Right atrium auricular region (tissue), 2 donors: ENCODE measurements at regions not wholly inside any gene's neighbourhood (a gene's known extent, or its start where the extent isn't known, plus 50 kb on each side); places are given as distances from the start of the nearest gene placed in this dataset.

Experiments
- DNase-seq: peaks from one replicate; pipeline ENCODE4 v3.0.0-alpha.2; 2019; ENCODE audit warnings: low spot score
- H3K27ac ChIP-seq, 2 donors: fragments of 200-600 bp; sonication (generic); 1 replicate in 1 of 2; 2 replicates in 1 of 2; pipeline ENCODE4 v1.5.1; 2016 to 2019
- H3K27me3 ChIP-seq, 2 donors: fragments of 200-600 bp; sonication (generic); one replicate each; pipeline versions ENCODE4 v1.5.1 to v1.6.0; 2017 to 2019
- H3K36me3 ChIP-seq: fragments of 200-600 bp; sonication (generic); one replicate; pipeline ENCODE4 v1.5.1; 2016
- H3K4me1 ChIP-seq, 2 donors: fragments of 200-600 bp; sonication (generic); one replicate each; pipeline versions ENCODE4 v1.5.1 to v1.6.0; 2017 to 2019
- H3K4me3 ChIP-seq, 2 donors: fragments of 200-600 bp; sonication (generic); 1 replicate in 1 of 2; 2 replicates in 1 of 2; pipeline ENCODE4 v1.5.1; 2017 to 2019; ENCODE audit warnings: mild to moderate bottlenecking in 1 of 2, moderate library complexity in 1 of 2
- H3K9me3 ChIP-seq, 2 donors: fragments of 200-600 bp; sonication (generic); one replicate each; pipeline ENCODE4 v1.5.1; 2019
- TF ChIP-seq, protein P1 (sequence below), 2 donors: fragments of 200-600 bp; sonication (generic); IDR thresholded peaks; one replicate each; pipeline ENCODE4 v1.5.1; 2019; ENCODE audit warnings: antibody characterized with exemption in 2 of 2

DNA sequence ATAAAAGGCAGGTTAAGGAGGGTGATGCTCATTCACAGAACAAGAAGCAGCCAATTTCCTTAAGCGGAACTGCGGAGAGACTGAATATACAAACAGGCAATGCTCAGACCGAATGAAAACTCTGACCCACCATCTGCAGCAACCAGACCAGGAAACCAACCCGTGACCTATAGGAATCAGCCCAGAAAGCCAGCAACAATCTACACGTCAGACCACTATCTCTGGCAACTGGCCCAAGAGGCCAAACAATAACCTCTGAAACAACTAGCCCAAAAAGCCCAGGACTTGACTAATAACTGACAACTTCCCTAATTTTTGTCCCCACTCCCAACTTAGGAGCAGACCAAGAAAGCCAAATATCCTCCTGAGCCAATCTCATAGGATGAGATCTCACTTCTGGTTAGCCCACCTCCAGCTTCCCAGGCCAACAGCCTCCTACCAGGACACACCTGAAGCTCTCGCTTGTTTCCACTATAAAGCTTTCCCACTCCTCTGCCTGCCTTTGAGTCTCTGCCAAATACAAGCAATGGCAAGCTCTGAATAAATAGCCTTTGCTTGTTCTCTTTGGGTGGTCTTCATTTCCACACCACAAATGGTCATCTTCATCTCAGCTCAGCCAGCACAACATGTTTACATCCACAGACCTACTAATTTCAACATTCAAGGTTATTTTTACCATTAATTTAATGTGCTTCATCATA is 168.5 kb downstream of the HSD17B3 start:
- no peak for DNase-seq
- H3K36me3 ChIP-seq = no peaks in the 10 kb centered on the region
- no peaks in the 10 kb centered on the region for H3K27me3 ChIP-seq
- peaks cover 0 to 9% of the 10 kb centered on the region in 2 donors for H3K4me1 ChIP-seq
- no peaks in the 10 kb centered on the region for H3K9me3 ChIP-seq
- no peak overlapping the region for H3K27ac ChIP-seq
- TF ChIP-seq, protein P1, sequence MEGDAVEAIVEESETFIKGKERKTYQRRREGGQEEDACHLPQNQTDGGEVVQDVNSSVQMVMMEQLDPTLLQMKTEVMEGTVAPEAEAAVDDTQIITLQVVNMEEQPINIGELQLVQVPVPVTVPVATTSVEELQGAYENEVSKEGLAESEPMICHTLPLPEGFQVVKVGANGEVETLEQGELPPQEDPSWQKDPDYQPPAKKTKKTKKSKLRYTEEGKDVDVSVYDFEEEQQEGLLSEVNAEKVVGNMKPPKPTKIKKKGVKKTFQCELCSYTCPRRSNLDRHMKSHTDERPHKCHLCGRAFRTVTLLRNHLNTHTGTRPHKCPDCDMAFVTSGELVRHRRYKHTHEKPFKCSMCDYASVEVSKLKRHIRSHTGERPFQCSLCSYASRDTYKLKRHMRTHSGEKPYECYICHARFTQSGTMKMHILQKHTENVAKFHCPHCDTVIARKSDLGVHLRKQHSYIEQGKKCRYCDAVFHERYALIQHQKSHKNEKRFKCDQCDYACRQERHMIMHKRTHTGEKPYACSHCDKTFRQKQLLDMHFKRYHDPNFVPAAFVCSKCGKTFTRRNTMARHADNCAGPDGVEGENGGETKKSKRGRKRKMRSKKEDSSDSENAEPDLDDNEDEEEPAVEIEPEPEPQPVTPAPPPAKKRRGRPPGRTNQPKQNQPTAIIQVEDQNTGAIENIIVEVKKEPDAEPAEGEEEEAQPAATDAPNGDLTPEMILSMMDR (IDR thresholded peaks at IDR 0.05) = no peak
- no peak overlapping the region for H3K4me3 ChIP-seq

DNA sequence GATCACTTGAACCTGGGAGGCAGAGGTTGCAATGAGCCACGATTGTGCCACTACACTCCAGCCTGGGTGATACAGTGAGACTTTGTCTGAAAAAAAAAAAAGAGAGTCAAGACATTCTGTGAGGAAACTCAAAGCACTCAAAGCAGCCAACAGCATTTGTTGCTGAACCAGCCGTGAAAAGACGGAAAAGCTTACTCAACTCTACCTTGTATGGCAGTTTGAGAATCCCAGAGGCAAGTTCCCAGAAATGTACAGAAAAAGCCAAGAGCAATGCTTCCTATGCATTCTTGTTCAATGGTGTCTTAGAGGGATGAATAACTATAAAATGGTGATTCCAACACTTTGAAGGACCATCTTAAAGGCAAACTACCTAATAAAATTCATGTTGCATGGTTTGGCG is 170.2 kb downstream of the HSD17B3 start:
- Histone ChIP-seq H3K36me3 (no peaks in the 10 kb centered on the region), H3K27me3 (no peaks in the 10 kb centered on the region), H3K4me3 (no peak overlapping the region), H3K9me3 (no peaks in the 10 kb centered on the region), H3K4me1 (no peaks in the 10 kb centered on the region), H3K27ac (no peak overlapping the region)
- DNase-seq = no peak
- TF ChIP-seq, protein P1 (IDR thresholded peaks at IDR 0.05) = no peak

DNA sequence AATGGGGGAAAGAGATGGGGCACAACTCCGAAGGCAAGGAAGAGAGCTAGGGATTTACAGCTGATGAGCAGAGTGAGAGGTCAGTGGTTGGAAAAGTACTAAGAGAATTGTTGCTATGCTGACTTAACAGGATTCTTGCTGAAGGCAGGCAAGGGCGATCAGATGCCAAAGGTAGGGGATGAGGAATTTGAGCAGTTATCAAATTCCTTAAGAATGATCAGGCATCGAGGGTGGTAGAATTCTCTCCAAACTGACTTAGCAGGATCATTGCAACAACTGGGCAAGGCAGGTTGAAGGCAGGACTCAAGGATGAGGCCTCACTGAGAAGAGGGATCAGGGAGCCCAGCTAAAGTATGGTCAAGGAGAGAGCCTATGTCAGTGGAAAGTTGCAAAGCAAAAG is 171.0 kb downstream of the HSD17B3 start:
- no peak overlapping the region for H3K4me3 ChIP-seq
- H3K27ac ChIP-seq = no peak overlapping the region
- DNase-seq = no peak
- TF ChIP-seq, protein P1 (IDR thresholded peaks at IDR 0.05) = no peak
- H3K36me3 ChIP-seq = no peaks in the 10 kb centered on the region
- no peaks in the 10 kb centered on the region for H3K27me3 ChIP-seq
- no peaks in the 10 kb centered on the region for H3K9me3 ChIP-seq
- H3K4me1 ChIP-seq = no peaks in the 10 kb centered on the region

DNA sequence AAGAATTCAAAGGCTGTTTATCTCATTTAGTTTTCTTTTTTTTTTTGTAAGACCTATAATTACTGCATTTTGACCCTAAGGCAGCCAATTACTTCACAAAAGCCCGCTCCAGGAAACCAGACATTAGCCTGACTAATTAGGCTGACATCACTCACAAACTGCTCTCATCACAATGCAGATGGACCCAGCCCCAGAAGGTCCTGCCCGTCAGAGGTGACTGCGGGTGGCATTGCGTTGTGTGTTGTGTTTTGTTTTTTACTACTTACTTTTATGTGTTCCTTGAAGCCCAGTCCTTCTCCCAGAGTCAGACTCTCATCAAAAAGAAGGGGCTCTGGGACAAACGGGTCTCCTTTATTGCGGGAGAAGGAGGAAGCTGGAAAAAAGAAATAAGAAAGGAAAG is 172.2 kb downstream of the HSD17B3 start:
- Histone ChIP-seq H3K4me1 (no peaks in the 10 kb centered on the region), H3K36me3 (no peaks in the 10 kb centered on the region), H3K9me3 (no peaks in the 10 kb centered on the region), H3K27ac (no peak overlapping the region), H3K4me3 (no peak overlapping the region), H3K27me3 (no peaks in the 10 kb centered on the region)
- DNase-seq = no peak
- TF ChIP-seq, protein P1 (IDR thresholded peaks at IDR 0.05) = no peak

DNA sequence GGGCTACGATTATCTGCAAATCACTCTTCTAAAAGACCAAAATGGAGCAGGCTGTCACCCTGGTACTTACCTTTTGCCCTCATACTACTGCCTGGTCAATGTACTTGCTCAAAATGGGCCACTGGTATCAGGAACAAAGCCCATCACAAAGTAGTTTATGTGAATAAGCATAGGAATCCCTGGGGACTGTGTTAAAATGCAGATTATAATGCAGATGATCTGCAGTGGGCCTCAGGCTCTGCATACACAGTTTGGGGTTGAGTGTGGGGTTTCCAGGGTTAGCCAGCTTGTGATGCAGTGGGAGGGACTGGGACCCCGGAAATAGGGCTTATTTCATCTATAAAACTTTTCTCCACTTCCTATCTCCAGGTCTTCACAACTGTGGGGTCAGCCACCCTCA is 173.1 kb downstream of the HSD17B3 start:
- Histone ChIP-seq H3K4me1 (no peaks in the 10 kb centered on the region), H3K4me3 (no peak overlapping the region), H3K27ac (no peak overlapping the region), H3K9me3 (no peaks in the 10 kb centered on the region), H3K27me3 (no peaks in the 10 kb centered on the region), H3K36me3 (no peaks in the 10 kb centered on the region)
- DNase-seq = no peak
- TF ChIP-seq, protein P1 (IDR thresholded peaks at IDR 0.05) = no peak

DNA sequence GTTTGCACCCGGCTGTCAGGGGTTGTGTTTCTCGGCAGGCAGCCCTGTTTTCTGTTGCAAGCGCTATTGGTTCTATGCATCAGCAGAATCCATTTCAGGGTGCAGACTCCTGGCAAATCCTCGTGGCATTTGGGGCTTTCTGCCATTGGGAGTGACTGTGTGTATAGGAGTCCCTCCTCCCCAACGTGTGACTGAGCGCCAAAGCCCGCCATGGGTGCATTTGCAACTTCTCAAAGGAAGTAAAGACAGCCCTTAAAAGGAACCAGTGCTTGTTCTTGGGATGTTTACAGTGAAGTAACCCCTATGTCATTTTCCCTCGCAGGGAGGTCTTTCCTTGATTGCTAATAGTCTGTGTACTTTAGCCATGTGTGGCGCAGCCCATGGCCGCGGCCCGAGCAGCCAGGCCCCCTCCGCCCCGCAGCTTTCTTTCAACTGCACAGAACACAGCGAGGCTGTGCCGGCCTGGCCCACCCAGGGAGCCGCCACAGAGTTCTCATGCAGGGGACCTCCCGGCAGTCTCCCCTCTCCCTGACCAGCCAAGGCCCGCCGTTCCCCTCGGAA is 175.6 kb downstream of the HSD17B3 start:
- no peaks in the 10 kb centered on the region for H3K9me3 ChIP-seq
- no peak for DNase-seq
- no peaks in the 10 kb centered on the region for H3K36me3 ChIP-seq
- H3K27me3 ChIP-seq = no peaks in the 10 kb centered on the region
- H3K4me3 ChIP-seq = no peak overlapping the region
- TF ChIP-seq, protein P1 (IDR thresholded peaks at IDR 0.05) = no peak
- H3K4me1 ChIP-seq = no peaks in the 10 kb centered on the region
- H3K27ac ChIP-seq = no peak overlapping the region
